Breast epithelium (tissue), 3 donors: ENCODE measurements at regions not wholly inside any gene's neighbourhood (a gene's known extent, or its start where the extent isn't known, plus 50 kb on each side); places are given as distances from the start of the nearest gene placed in this dataset.

Experiments
- POLR2A ChIP-seq: fragments of 450-650 bp; IDR thresholded peaks from one replicate; pipeline ENCODE4 v1.6.1; 2016; ENCODE audit warnings: antibody characterized with exemption, mild to moderate bottlenecking, moderate library complexity
- POLR2AphosphoS5 ChIP-seq, 3 donors: sonication (generic); formaldehyde crosslinking; IDR thresholded peaks; one replicate each; pipeline ENCODE4 v1.6.1; 2017; ENCODE audit warnings: antibody characterized with exemption in 3 of 3
- TF ChIP-seq, protein P1 (sequence below), 3 donors: fragments of 450-650 bp; IDR thresholded peaks; one replicate each; pipeline ENCODE4 v1.5.1; 2016 to 2017; ENCODE audit warnings: antibody characterized with exemption in 3 of 3, mild to moderate bottlenecking in 3 of 3, moderate library complexity in 3 of 3

DNA sequence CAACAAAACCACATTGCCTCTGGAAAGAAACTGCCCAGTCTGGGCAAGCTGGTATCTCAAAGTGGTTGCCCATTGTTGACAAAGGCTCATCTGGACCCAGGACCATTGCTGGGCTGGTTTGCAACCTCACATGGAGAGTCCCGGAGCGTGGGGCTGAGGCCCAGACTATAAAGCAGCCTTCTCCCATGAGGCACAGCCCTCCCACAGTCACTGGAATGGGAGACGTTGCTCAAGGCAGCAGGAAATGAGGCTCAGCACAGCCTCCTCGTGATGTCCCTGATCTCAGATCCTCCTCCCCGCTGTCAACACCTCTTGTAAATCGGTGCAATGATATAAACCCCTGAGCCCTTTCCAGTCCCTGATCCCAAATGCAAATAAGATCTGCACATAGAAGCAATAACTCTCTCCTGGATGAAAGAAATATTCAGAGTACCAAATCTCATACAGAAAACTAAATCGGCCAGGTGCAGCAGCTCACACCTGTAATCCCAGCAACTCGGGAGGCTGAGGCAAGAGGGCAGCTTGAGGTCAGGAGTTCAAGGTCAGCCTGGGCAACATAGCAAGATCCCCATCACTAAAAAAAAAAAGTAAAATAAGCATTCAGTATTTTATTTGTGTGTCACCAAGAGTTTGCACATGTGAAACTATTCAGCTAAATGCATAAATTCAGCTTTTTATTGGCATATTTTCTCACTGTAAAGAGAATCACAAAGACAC, 103.0 kb upstream of the RREB1 start:
- TF ChIP-seq, protein P1, sequence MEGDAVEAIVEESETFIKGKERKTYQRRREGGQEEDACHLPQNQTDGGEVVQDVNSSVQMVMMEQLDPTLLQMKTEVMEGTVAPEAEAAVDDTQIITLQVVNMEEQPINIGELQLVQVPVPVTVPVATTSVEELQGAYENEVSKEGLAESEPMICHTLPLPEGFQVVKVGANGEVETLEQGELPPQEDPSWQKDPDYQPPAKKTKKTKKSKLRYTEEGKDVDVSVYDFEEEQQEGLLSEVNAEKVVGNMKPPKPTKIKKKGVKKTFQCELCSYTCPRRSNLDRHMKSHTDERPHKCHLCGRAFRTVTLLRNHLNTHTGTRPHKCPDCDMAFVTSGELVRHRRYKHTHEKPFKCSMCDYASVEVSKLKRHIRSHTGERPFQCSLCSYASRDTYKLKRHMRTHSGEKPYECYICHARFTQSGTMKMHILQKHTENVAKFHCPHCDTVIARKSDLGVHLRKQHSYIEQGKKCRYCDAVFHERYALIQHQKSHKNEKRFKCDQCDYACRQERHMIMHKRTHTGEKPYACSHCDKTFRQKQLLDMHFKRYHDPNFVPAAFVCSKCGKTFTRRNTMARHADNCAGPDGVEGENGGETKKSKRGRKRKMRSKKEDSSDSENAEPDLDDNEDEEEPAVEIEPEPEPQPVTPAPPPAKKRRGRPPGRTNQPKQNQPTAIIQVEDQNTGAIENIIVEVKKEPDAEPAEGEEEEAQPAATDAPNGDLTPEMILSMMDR (IDR thresholded peaks at IDR 0.05) = no peak
- TF ChIP-seq POLR2AphosphoS5 (IDR thresholded peaks at IDR 0.05) (no peak), POLR2A (no peak)
